H1 (cell line): ENCODE measurements at regions not wholly inside any gene's neighbourhood (a gene's known extent, or its start where the extent isn't known, plus 50 kb on each side); places are given as distances from the start of the nearest gene placed in this dataset.

Source experiments
- CTCF ChIA-PET: fragments of 300-600 bp; sonication (Branson Sonifier 250); formaldehyde crosslinking; loops from one replicate; lab custom pipeline; 2021; ENCODE audit not compliant: partially characterized antibody; lab: Charles Lee
- POLR2A ChIA-PET: fragments of 300-600 bp; sonication (Branson Sonifier 250); formaldehyde crosslinking; loops from one replicate; lab custom pipeline; 2021; ENCODE audit warnings: inconsistent platforms; ENCODE audit not compliant: partially characterized antibody; lab: Charles Lee
- DNase-seq, 2 experiments: peaks; one replicate each; pipeline versions ENCODE4 v3.0.0 to v3.0.0-alpha.2; 2010 to 2022; ENCODE audit warnings: low spot score in 2 of 2, low read depth in 1 of 2, mixed read lengths in 1 of 2
- FAIRE-seq: peaks from 2 replicates; lab custom pipeline; 2011; peaks lifted over from hg19 to GRCh38; lab: Jason Lieb, UNC
- H2AFZ ChIP-seq: 2 replicates; pipeline ENCODE4 v1.8.1; 2012; ENCODE audit warnings: low read length, inconsistent platforms
- H2AK5ac ChIP-seq: 2 replicates; pipeline ENCODE4 v1.6.1; 2013; ENCODE audit warnings: low read depth, low read length
- H2BK120ac ChIP-seq: replicated peaks from 2 replicates; pipeline ENCODE3; 2013; ENCODE audit warnings: low read depth, low read length, inconsistent platforms
- H2BK12ac ChIP-seq: 2 replicates; pipeline ENCODE4 v1.6.1; 2013; ENCODE audit warnings: low read depth, low read length
- H2BK15ac ChIP-seq: 2 replicates; pipeline ENCODE4 v1.6.1; 2013; ENCODE audit warnings: low read length
- H2BK20ac ChIP-seq: 2 replicates; pipeline ENCODE4 v1.6.1; 2013; ENCODE audit warnings: low read length
- H2BK5ac ChIP-seq: 2 replicates; pipeline ENCODE4 v1.6.1; 2013; ENCODE audit warnings: low read depth, low read length
- H3K14ac ChIP-seq: 2 replicates; pipeline ENCODE4 v1.6.1; 2013; ENCODE audit warnings: inconsistent platforms; ENCODE audit not compliant: insufficient read length
- H3K18ac ChIP-seq: 2 replicates; pipeline ENCODE4 v1.6.1; 2013; ENCODE audit warnings: low read length; ENCODE audit errors: extremely low read depth
- H3K23ac ChIP-seq: 2 replicates; pipeline ENCODE4 v1.6.1; 2013; ENCODE audit warnings: inconsistent platforms; ENCODE audit not compliant: insufficient read length
- H3K23me2 ChIP-seq: 2 replicates; pipeline ENCODE4 v1.6.1; 2013; ENCODE audit warnings: low read depth, low read length
- H3K27ac ChIP-seq: 2 replicates; pipeline ENCODE4 v1.6.1; 2011; ENCODE audit warnings: low read depth, low read length, inconsistent platforms
- H3K27me3 ChIP-seq, 4 experiments: replicated peaks in 1 of 4; 1 replicate in 1 of 4; 2 replicates in 3 of 4; pipeline versions ENCODE4 v1.6.1 to v1.8.1; 2011 to 2013; ENCODE audit warnings: low read length in 3 of 4, mild to moderate bottlenecking in 3 of 4, inconsistent platforms in 2 of 4, mixed read lengths in 2 of 4, moderate library complexity in 1 of 4; ENCODE audit not compliant: control insufficient read depth in 3 of 4, insufficient read depth in 3 of 4; ENCODE audit errors: extremely low read depth in 1 of 4
- H3K36me3 ChIP-seq, 4 experiments: 2 replicates each; pipeline versions ENCODE4 v1.6.1 to v1.8.1; 2011 to 2013; ENCODE audit warnings: mild to moderate bottlenecking in 4 of 4, low read length in 3 of 4, moderate library complexity in 2 of 4, control low read depth in 1 of 4, inconsistent platforms in 1 of 4; ENCODE audit not compliant: insufficient read depth in 4 of 4, control insufficient read depth in 2 of 4
- H3K4ac ChIP-seq: replicated peaks from 2 replicates; pipeline ENCODE3; 2013; ENCODE audit warnings: low read length, low read depth, mixed read lengths, inconsistent platforms; ENCODE audit not compliant: insufficient read length
- H3K4me1 ChIP-seq, 4 experiments: replicated peaks in 1 of 4; 1 replicate in 1 of 4; 2 replicates in 3 of 4; pipeline versions ENCODE4 v1.6.1 to v1.8.1; 2011 to 2013; ENCODE audit warnings: low read length in 3 of 4, inconsistent platforms in 2 of 4, mixed read lengths in 1 of 4; ENCODE audit not compliant: insufficient read depth in 4 of 4, control insufficient read depth in 3 of 4
- H3K4me2 ChIP-seq, 2 experiments: 2 replicates each; pipeline versions ENCODE4 v1.6.1 to v1.8.1; 2011 to 2013; ENCODE audit warnings: low read depth in 2 of 2, low read length in 2 of 2, control low read depth in 1 of 2, inconsistent platforms in 1 of 2, mild to moderate bottlenecking in 1 of 2; ENCODE audit not compliant: insufficient read depth in 1 of 2
- H3K4me3 ChIP-seq, 4 experiments: fragments of 200-600, 300-600 bp in 1 of 4; sonication (generic), shearing (Covaris generic), sonication (Bioruptor Twin) in 1 of 4; 2 replicates each; pipeline versions ENCODE4 v1.5.1 to v1.8.1; 2011 to 2016; ENCODE audit warnings: low read length in 4 of 4, low read depth in 3 of 4, control low read depth in 2 of 4, inconsistent platforms in 2 of 4, mild to moderate bottlenecking in 2 of 4, mixed read lengths in 1 of 4, moderate library complexity in 1 of 4; ENCODE audit not compliant: insufficient read depth in 2 of 4; ENCODE audit errors: extremely low read depth in 1 of 4
- H3K56ac ChIP-seq: replicated peaks from 2 replicates; pipeline ENCODE3; 2013; ENCODE audit warnings: low read depth, mild to moderate bottlenecking, mixed read lengths, low read length, inconsistent platforms; ENCODE audit not compliant: insufficient read length
- H3K79me1 ChIP-seq: 2 replicates; pipeline ENCODE4 v1.6.1; 2013; ENCODE audit warnings: low read depth, low read length, control low read depth
- H3K79me2 ChIP-seq, 2 experiments: 2 replicates each; pipeline versions ENCODE4 v1.6.1 to v1.8.1; 2012 to 2013; ENCODE audit warnings: low read length in 2 of 2, mild to moderate bottlenecking in 2 of 2, inconsistent platforms in 1 of 2; ENCODE audit not compliant: insufficient read depth in 2 of 2, control insufficient read depth in 1 of 2
- H3K9ac ChIP-seq, 4 experiments: replicated peaks in 1 of 4; 1 replicate in 1 of 4; 2 replicates in 3 of 4; pipeline versions ENCODE4 v1.6.1 to v1.8.1; 2011 to 2013; ENCODE audit warnings: low read depth in 3 of 4, low read length in 3 of 4, control low read depth in 2 of 4, mild to moderate bottlenecking in 2 of 4, moderate library complexity in 2 of 4, inconsistent platforms in 1 of 4; ENCODE audit errors: extremely low read depth in 1 of 4
- H3K9me3 ChIP-seq, 2 experiments: 2 replicates each; pipeline versions ENCODE4 v1.6.1 to v1.8.1; 2012 to 2013; ENCODE audit warnings: mild to moderate bottlenecking in 2 of 2, moderate library complexity in 2 of 2, control low read depth in 1 of 2, inconsistent platforms in 1 of 2, low read depth in 1 of 2, low read length in 1 of 2, mixed read lengths in 1 of 2; ENCODE audit not compliant: insufficient read depth in 2 of 2
- H4K20me1 ChIP-seq, 2 experiments: replicated peaks in 1 of 2; 2 replicates each; pipeline versions ENCODE3 to v1.8.1; 2011 to 2013; ENCODE audit warnings: inconsistent platforms in 2 of 2, low read length in 2 of 2, mild to moderate bottlenecking in 1 of 2; ENCODE audit not compliant: insufficient read depth in 2 of 2, control insufficient read depth in 1 of 2
- H4K5ac ChIP-seq: 2 replicates; pipeline ENCODE4 v1.6.1; 2013; ENCODE audit warnings: low read length, low read depth, mixed read lengths, inconsistent platforms; ENCODE audit not compliant: insufficient read length
- H4K8ac ChIP-seq: 2 replicates; pipeline ENCODE4 v1.8.0; 2013; ENCODE audit warnings: mild to moderate bottlenecking, moderate library complexity, low read length, inconsistent platforms; ENCODE audit not compliant: insufficient read depth; ENCODE audit errors: extremely low read depth
- H4K91ac ChIP-seq: replicated peaks from 2 replicates; pipeline ENCODE3; 2013; ENCODE audit warnings: low read length, mixed read lengths, inconsistent platforms; ENCODE audit not compliant: insufficient read length
- CEBPB ChIP-seq: IDR thresholded peaks from 2 replicates; pipeline ENCODE4 v1.6.1; 2012; ENCODE audit warnings: low read depth, low read length
- GABPA ChIP-seq: IDR thresholded peaks from 2 replicates; pipeline ENCODE4 v1.6.1; 2011; ENCODE audit warnings: mild to moderate bottlenecking, low read length, moderate library complexity, borderline replicate concordance; ENCODE audit not compliant: insufficient read depth
- GTF2F1 ChIP-seq: IDR thresholded peaks from 2 replicates; pipeline ENCODE4 v1.6.1; 2012; ENCODE audit warnings: low read depth, low read length, improper control_type of control experiment, borderline replicate concordance
- HDAC2 ChIP-seq, 2 experiments: fragments of 300-600 bp in 1 of 2; sonication (generic) in 1 of 2; IDR thresholded peaks; 2 replicates each; pipeline ENCODE4 v1.6.1; 2011 to 2012; ENCODE audit warnings: low read depth in 2 of 2, low read length in 2 of 2, mild to moderate bottlenecking in 2 of 2, moderate library complexity in 2 of 2, borderline replicate concordance in 1 of 2, inconsistent platforms in 1 of 2
- MAX ChIP-seq: IDR thresholded peaks from 2 replicates; pipeline ENCODE4 v1.6.1; 2012; ENCODE audit warnings: inconsistent platforms
- NRF1 ChIP-seq: IDR thresholded peaks from 2 replicates; pipeline ENCODE4 v1.6.1; 2011; ENCODE audit warnings: mild to moderate bottlenecking, low read depth, low read length, improper control_type of control experiment
- RNF2 ChIP-seq: fragments of 200-900, 300-1000 bp; sonication (generic); IDR thresholded peaks from 2 replicates; pipeline ENCODE4 v1.7.1; 2016; ENCODE audit warnings: borderline replicate concordance, low read depth, mild to moderate bottlenecking, antibody characterized with exemption, low read length; ENCODE audit not compliant: poor library complexity, severe bottlenecking; ENCODE audit errors: missing control alignments
- RXRA ChIP-seq: IDR thresholded peaks from 2 replicates; pipeline ENCODE4 v1.6.1; 2011; ENCODE audit warnings: low read depth, mild to moderate bottlenecking, low read length, moderate library complexity; ENCODE audit not compliant: insufficient read depth
- SIN3A ChIP-seq, 2 experiments: IDR thresholded peaks in 1 of 2; conservative IDR thresholded peaks in 1 of 2; 2 replicates each; pipeline ENCODE4 v1.6.1; 2011 to 2012; ENCODE audit warnings: low read length in 2 of 2, improper control_type of control experiment in 1 of 2, low read depth in 1 of 2, mild to moderate bottlenecking in 1 of 2
- SIRT6 ChIP-seq: IDR thresholded peaks from one replicate; pipeline ENCODE4 v1.7.1; 2012; ENCODE audit warnings: low read length, inconsistent platforms
- SIX5 ChIP-seq: IDR thresholded peaks from 2 replicates; pipeline ENCODE4 v1.6.1; 2011; ENCODE audit warnings: mild to moderate bottlenecking, low read depth, low read length
- TAF1 ChIP-seq: IDR thresholded peaks from 2 replicates; pipeline ENCODE4 v1.6.1; 2011; ENCODE audit warnings: mild to moderate bottlenecking, low read depth, low read length
- WGBS, 2 experiments: shearing (Covaris generic) in 1 of 2; methylation state at CpG; one replicate each; pipeline versions ENCODE4 v1.1.6 to v1.1.7; 2013 to 2015; ENCODE audit warnings: low lambda C conversion rate in 2 of 2, mixed read lengths in 2 of 2, inconsistent platforms in 1 of 2, low coverage in 1 of 2, missing lambda C conversion rate in 1 of 2; ENCODE audit not compliant: insufficient replicate concordance in 2 of 2, insufficient coverage in 1 of 2, insufficient read length in 1 of 2; ENCODE audit errors: extremely low coverage in 1 of 2, missing lambda C conversion rate in 1 of 2; 5-methylcytosine and 5-hydroxymethylcytosine counted together
- TF ChIP-seq, protein P1 (sequence below): IDR thresholded peaks from 2 replicates; pipeline ENCODE4 v1.6.1; 2011; ENCODE audit warnings: low read length, improper control_type of control experiment

GRCh38 chr10:10542477-10542876, 475.2 kb upstream of the CELF2 start:
- H2BK20ac ChIP-seq = no peak overlapping the region
- no peaks in the 10 kb centered on the region for H3K23me2 ChIP-seq
- H3K27me3 ChIP-seq = no peaks in the 10 kb centered on the region
- ChIA-PET CTCF (interaction anchor here (0.9 kb wide), 1 partner anchor 15 kb away, joined by 3 read pairs; no protein-coding TSS in a partner anchor), POLR2A (no interaction called here)
- no peak overlapping the region for H4K91ac ChIP-seq
- H3K56ac ChIP-seq = no peak overlapping the region
- H3K23ac ChIP-seq = no peak overlapping the region
- no peak overlapping the region for H3K18ac ChIP-seq
- WGBS, 2 experiments = 100% methylated on average over 1 of the region's 1 CpG; no CpG with 5 or more reads in 1 of the 2 experiments
- H4K8ac ChIP-seq = no peak overlapping the region
- H3K9me3 ChIP-seq = no peaks in the 10 kb centered on the region
- no peaks in the 10 kb centered on the region for H4K20me1 ChIP-seq
- no peak overlapping the region for H4K5ac ChIP-seq
- DNase-seq = no peak
- no peak overlapping the region for H2AFZ ChIP-seq
- H3K4me1 ChIP-seq = no peaks in the 10 kb centered on the region
- H3K79me1 ChIP-seq = no peaks in the 10 kb centered on the region
- H3K79me2 ChIP-seq = no peaks in the 10 kb centered on the region
- no peak overlapping the region for H2BK15ac ChIP-seq
- H2BK5ac ChIP-seq = no peak overlapping the region
- no peak overlapping the region for H3K9ac ChIP-seq
- H2AK5ac ChIP-seq = no peak overlapping the region
- FAIRE-seq = no peak
- no peak overlapping the region for H2BK120ac ChIP-seq
- no peak overlapping the region for H3K27ac ChIP-seq
- no peak overlapping the region for H3K14ac ChIP-seq
- H3K4me3 ChIP-seq = no peak overlapping the region
- H3K4me2 ChIP-seq = no peak overlapping the region
- H3K4ac ChIP-seq = no peak overlapping the region
- H3K36me3 ChIP-seq = no peaks in the 10 kb centered on the region
- H2BK12ac ChIP-seq = no peak overlapping the region
- TF ChIP-seq SIN3A (conservative IDR thresholded peaks at IDR 0.05 in 1 of 2, IDR thresholded peaks at IDR 0.05 in 1 of 2; ENCODE audit: low read depth in 1 of 2, low read length in 2 of 2) = no peak
- TF ChIP-seq NRF1 = no peak
- TF ChIP-seq SIRT6 = no peak
- TF ChIP-seq GABPA = no peak
- TF ChIP-seq TAF1 = no peak
- TF ChIP-seq HDAC2 (IDR thresholded peaks at IDR 0.05; ENCODE audit: borderline replicate concordance in 1 of 2, low read depth in 2 of 2, low read length in 2 of 2) = no peak
- no peak for TF ChIP-seq CEBPB
- no peak for TF ChIP-seq RNF2
- no peak for TF ChIP-seq GTF2F1
- no peak for TF ChIP-seq SIX5
- TF ChIP-seq MAX = no peak
- no peak for TF ChIP-seq RXRA
- TF ChIP-seq, protein P1, sequence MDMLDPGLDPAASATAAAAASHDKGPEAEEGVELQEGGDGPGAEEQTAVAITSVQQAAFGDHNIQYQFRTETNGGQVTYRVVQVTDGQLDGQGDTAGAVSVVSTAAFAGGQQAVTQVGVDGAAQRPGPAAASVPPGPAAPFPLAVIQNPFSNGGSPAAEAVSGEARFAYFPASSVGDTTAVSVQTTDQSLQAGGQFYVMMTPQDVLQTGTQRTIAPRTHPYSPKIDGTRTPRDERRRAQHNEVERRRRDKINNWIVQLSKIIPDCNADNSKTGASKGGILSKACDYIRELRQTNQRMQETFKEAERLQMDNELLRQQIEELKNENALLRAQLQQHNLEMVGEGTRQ = no peak
